ENCODE measurements at regions not wholly inside any gene's neighbourhood (a gene's known extent, or its start where the extent isn't known, plus 50 kb on each side); places are given as distances from the start of the nearest gene placed in this dataset.
A peak's percentile ranks its signal among the peaks of the same experiment; 100 is the strongest.
"Not testable (repeated sequence)": the region's sequence is repeated elsewhere in the genome, so short reads cannot be mapped to it uniquely, and the experiment has no call there.

DNA sequence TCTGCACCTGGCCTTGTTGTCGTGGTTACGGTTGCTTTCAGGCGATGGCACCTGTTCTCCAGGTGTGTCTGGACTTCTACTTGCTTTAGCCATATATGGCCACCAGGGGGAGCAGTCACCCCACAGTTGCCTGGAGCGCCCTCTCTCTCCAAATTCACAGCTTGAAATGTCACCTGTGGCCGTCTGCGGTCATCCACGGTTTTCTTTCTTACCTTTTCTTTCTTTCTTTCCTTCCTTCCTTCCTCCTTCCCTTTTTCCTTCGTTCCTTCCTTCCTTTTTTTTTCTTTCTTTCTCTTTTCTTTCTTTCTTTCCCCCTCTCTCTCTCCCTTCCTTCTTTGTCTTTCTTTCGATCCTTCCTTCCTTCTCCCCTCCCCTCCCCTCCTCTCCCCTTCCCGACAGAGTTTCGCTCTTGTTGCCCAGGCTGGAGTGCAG is 150.5 kb upstream of the VKORC1L1 start:
- ChIA-PET CTCF (interaction anchor here (0.7 kb wide), 1 partner anchor 308 kb away, joined by 6 read pairs; no protein-coding TSS in a partner anchor), POLR2A (interaction anchor here (0.7 kb wide), 1 partner anchor 26 kb away, joined by 3 read pairs; no protein-coding TSS in a partner anchor)
- DNase-seq (ENCODE audit: extremely low spot score): peak; percentile 29
- TF ChIP-seq ZNF384 (IDR thresholded peaks at IDR 0.05) (no peak), TARDBP (IDR thresholded peaks at IDR 0.05) (no peak), BHLHE40 (IDR thresholded peaks at IDR 0.05; ENCODE audit: borderline replicate concordance) (no peak), ARNT (IDR thresholded peaks at IDR 0.05) (no peak), NFRKB (IDR thresholded peaks at IDR 0.05) (no peak), SUZ12 (IDR thresholded peaks at IDR 0.05) (no peak), HDGF (IDR thresholded peaks at IDR 0.05; ENCODE audit: borderline replicate concordance) (no peak), FOXA1 (IDR thresholded peaks at IDR 0.05) (no peak), LEF1 (IDR thresholded peaks at IDR 0.05; ENCODE audit: borderline replicate concordance) (no peak), L3MBTL2 (conservative IDR thresholded peaks at IDR 0.05) (no peak), FOXM1 (IDR thresholded peaks at IDR 0.05; ENCODE audit: borderline replicate concordance) (no peak), FOXK2 (IDR thresholded peaks at IDR 0.05) (no peak), ELF4 (IDR thresholded peaks at IDR 0.05) (no peak), CTBP1 (IDR thresholded peaks at IDR 0.05; ENCODE audit: borderline replicate concordance) (no peak), SP1 (IDR thresholded peaks at IDR 0.05) (no peak)
- TF ChIP-seq, protein P1, sequence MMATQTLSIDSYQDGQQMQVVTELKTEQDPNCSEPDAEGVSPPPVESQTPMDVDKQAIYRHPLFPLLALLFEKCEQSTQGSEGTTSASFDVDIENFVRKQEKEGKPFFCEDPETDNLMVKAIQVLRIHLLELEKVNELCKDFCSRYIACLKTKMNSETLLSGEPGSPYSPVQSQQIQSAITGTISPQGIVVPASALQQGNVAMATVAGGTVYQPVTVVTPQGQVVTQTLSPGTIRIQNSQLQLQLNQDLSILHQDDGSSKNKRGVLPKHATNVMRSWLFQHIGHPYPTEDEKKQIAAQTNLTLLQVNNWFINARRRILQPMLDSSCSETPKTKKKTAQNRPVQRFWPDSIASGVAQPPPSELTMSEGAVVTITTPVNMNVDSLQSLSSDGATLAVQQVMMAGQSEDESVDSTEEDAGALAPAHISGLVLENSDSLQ (IDR thresholded peaks at IDR 0.05): no peak

- CTCF ChIA-PET, POLR2A ChIA-PET: not testable (repeated sequence)
Measured at GRCh38 chr7:65727182-65727581, 145.7 kb upstream of the VKORC1L1 start.

DNA sequence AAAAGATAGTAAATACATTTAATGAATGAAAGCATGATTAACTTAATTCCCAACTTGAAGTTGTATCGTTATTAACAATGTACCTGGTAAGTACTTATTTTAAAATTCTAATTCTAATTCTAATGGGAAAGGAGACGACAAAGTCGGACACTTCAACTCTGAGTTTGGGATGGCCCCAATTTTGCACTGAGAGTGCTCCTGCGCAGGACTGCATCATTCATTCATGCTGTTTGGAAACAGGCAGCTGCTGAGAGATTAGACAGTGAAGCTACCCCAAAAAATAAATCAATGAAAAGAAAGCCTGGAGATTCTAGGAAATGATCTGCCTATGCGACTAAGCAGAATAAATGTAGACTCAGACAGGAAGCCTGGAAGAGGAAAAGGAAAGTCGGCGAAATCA is 141.7 kb upstream of the VKORC1L1 start:
- POLR2A ChIA-PET: no interaction called here

More at GRCh38 chr7:65727182-65727581, 145.7 kb upstream of the VKORC1L1 start:
- DNase-seq (ENCODE audit: extremely low spot score): not testable (repeated sequence)

DNA sequence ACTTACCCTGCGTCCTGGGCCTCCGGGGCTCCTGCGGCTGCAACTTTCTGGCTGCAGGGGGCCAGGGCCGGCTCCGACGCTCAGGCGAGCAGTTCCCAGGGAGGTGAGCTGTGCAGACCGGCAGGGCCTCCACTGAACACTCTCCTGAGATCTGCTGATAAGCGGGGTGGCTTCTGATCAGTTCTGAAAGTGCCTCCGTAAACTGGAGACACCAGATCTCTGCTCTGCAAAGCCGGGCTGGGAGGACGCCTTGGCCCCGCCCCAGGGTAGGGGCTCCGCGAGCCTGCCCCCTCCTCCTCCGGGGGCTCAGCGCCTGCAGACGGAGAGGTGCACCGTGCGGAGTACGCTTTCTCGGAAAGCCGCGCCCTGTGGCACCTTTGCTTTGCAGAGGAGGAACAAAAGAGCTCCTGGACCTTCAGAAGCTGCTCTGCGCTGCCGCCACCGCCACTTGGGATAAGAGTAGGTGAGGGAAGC is 141.3 kb upstream of the VKORC1L1 start:
- TF ChIP-seq FOXA1 (IDR thresholded peaks at IDR 0.05) (no peak), HDGF (IDR thresholded peaks at IDR 0.05; ENCODE audit: borderline replicate concordance) (peak; percentile 20; the same call in 1 of the 2 replicates)
- ChIA-PET CTCF (interaction anchor here (0.6 kb wide), 1 partner anchor 45 kb away, joined by 4 read pairs; no protein-coding TSS in a partner anchor), POLR2A (interaction anchor here (1.3 kb wide), 1 partner anchor 19 kb away, joined by 7 read pairs; no protein-coding TSS in a partner anchor)
- peak; percentile 60 for DNase-seq (ENCODE audit: extremely low spot score)

More for the DNA sequence above, 141.7 kb upstream of the VKORC1L1 start:
- CTCF ChIA-PET: no interaction called here
- DNase-seq (ENCODE audit: extremely low spot score): no peak
- TF ChIP-seq, protein P1 (IDR thresholded peaks at IDR 0.05): no peak
- TF ChIP-seq SP1 (IDR thresholded peaks at IDR 0.05) (no peak), TARDBP (IDR thresholded peaks at IDR 0.05) (no peak), CTBP1 (IDR thresholded peaks at IDR 0.05; ENCODE audit: borderline replicate concordance) (no peak), FOXA1 (IDR thresholded peaks at IDR 0.05) (no peak), HDGF (IDR thresholded peaks at IDR 0.05; ENCODE audit: borderline replicate concordance) (no peak), ZNF384 (IDR thresholded peaks at IDR 0.05) (no peak), FOXK2 (IDR thresholded peaks at IDR 0.05) (no peak), NFRKB (IDR thresholded peaks at IDR 0.05) (no peak), ARNT (IDR thresholded peaks at IDR 0.05) (no peak), BHLHE40 (IDR thresholded peaks at IDR 0.05; ENCODE audit: borderline replicate concordance) (no peak), ELF4 (IDR thresholded peaks at IDR 0.05) (no peak), LEF1 (IDR thresholded peaks at IDR 0.05; ENCODE audit: borderline replicate concordance) (no peak), SUZ12 (IDR thresholded peaks at IDR 0.05) (no peak), FOXM1 (IDR thresholded peaks at IDR 0.05; ENCODE audit: borderline replicate concordance) (no peak), L3MBTL2 (conservative IDR thresholded peaks at IDR 0.05) (no peak)

- CTCF ChIA-PET: no interaction called here
- POLR2A ChIA-PET: no interaction called here
- no peak for DNase-seq (ENCODE audit: extremely low spot score)
- TF ChIP-seq FOXA1 (IDR thresholded peaks at IDR 0.05) (no peak), L3MBTL2 (conservative IDR thresholded peaks at IDR 0.05) (no peak), ZNF384 (IDR thresholded peaks at IDR 0.05) (no peak), HDGF (IDR thresholded peaks at IDR 0.05; ENCODE audit: borderline replicate concordance) (no peak), SP1 (IDR thresholded peaks at IDR 0.05) (no peak), CTBP1 (IDR thresholded peaks at IDR 0.05; ENCODE audit: borderline replicate concordance) (no peak), BHLHE40 (IDR thresholded peaks at IDR 0.05; ENCODE audit: borderline replicate concordance) (no peak), ELF4 (IDR thresholded peaks at IDR 0.05) (no peak), FOXM1 (IDR thresholded peaks at IDR 0.05; ENCODE audit: borderline replicate concordance) (no peak), NFRKB (IDR thresholded peaks at IDR 0.05) (no peak), FOXK2 (IDR thresholded peaks at IDR 0.05) (no peak), ARNT (IDR thresholded peaks at IDR 0.05) (no peak), SUZ12 (IDR thresholded peaks at IDR 0.05) (no peak), LEF1 (IDR thresholded peaks at IDR 0.05; ENCODE audit: borderline replicate concordance) (no peak), TARDBP (IDR thresholded peaks at IDR 0.05) (no peak)
- TF ChIP-seq, protein P1 (IDR thresholded peaks at IDR 0.05): no peak
Measured at GRCh38 chr7:65744406-65744805, 128.5 kb upstream of the VKORC1L1 start.

GRCh38 chr7:65746398-65746669 is 126.5 kb upstream of the VKORC1L1 start:
- no peak for DNase-seq (ENCODE audit: extremely low spot score)
- POLR2A ChIA-PET: no interaction called here
- CTCF ChIA-PET: no interaction called here
- TF ChIP-seq, protein P1 (IDR thresholded peaks at IDR 0.05): no peak
- TF ChIP-seq SP1 (IDR thresholded peaks at IDR 0.05) (no peak), FOXA1 (IDR thresholded peaks at IDR 0.05) (no peak), TARDBP (IDR thresholded peaks at IDR 0.05) (no peak), FOXK2 (IDR thresholded peaks at IDR 0.05) (no peak), ELF4 (IDR thresholded peaks at IDR 0.05) (no peak), L3MBTL2 (conservative IDR thresholded peaks at IDR 0.05) (no peak), ARNT (IDR thresholded peaks at IDR 0.05) (no peak), HDGF (IDR thresholded peaks at IDR 0.05; ENCODE audit: borderline replicate concordance) (no peak), ZNF384 (IDR thresholded peaks at IDR 0.05) (no peak), FOXM1 (IDR thresholded peaks at IDR 0.05; ENCODE audit: borderline replicate concordance) (no peak), CTBP1 (IDR thresholded peaks at IDR 0.05; ENCODE audit: borderline replicate concordance) (no peak), SUZ12 (IDR thresholded peaks at IDR 0.05) (no peak)

All from HEK293T (cell line).